SW 1271 (cell line): ENCODE measurements at regions not wholly inside any gene's neighbourhood (a gene's known extent, or its start where the extent isn't known, plus 50 kb on each side); places are given as distances from the start of the nearest gene placed in this dataset.

Experiments
- DNase-seq, 2 experiments: peaks; one replicate each; lab custom pipeline; 2025; lab: John Stamatoyannopoulos, UW

- no peak for DNase-seq
These were observed 286.5 kb downstream of the PCDH17 start for GRCh38 chr13:57918086-57918485.

- no peak for DNase-seq
These were observed 287.4 kb downstream of the PCDH17 start for GRCh38 chr13:57918913-57919312.

GRCh38 chr13:57925250-57925649, 293.7 kb downstream of the PCDH17 start:
- DNase-seq: no peak

- no peak for DNase-seq
These were observed 294.2 kb downstream of the PCDH17 start for GRCh38 chr13:57925751-57926150.

- DNase-seq: no peak
These were observed 300.5 kb downstream of the PCDH17 start for GRCh38 chr13:57932061-57932460.

GRCh38 chr13:57933606-57934005, 302.1 kb downstream of the PCDH17 start:
- DNase-seq: no peak

- DNase-seq: no peak
These were observed 304.4 kb downstream of the PCDH17 start for GRCh38 chr13:57935965-57936364.

GRCh38 chr13:57946361-57946760, 314.8 kb downstream of the PCDH17 start:
- peak in 1 of 2 experiments; percentile 19 for DNase-seq

GRCh38 chr13:57948884-57949283, 317.3 kb downstream of the PCDH17 start:
- no peak for DNase-seq

GRCh38 chr13:57969951-57970350, 338.4 kb downstream of the PCDH17 start:
- DNase-seq: no peak

GRCh38 chr13:57970404-57970803, 338.9 kb downstream of the PCDH17 start:
- no peak for DNase-seq

GRCh38 chr13:57982782-57983181, 351.2 kb downstream of the PCDH17 start:
- no peak for DNase-seq

GRCh38 chr13:57988276-57988675, 356.7 kb downstream of the PCDH17 start:
- DNase-seq: no peak

GRCh38 chr13:57991041-57991440, 359.5 kb downstream of the PCDH17 start:
- DNase-seq: no peak

GRCh38 chr13:57992416-57992815, 360.9 kb downstream of the PCDH17 start:
- DNase-seq: no peak

- DNase-seq: no peak
These were observed 365.2 kb downstream of the PCDH17 start for GRCh38 chr13:57996717-57997116.

GRCh38 chr13:58004751-58005150, 373.2 kb downstream of the PCDH17 start:
- DNase-seq: no peak

- DNase-seq: no peak
These were observed 386.5 kb downstream of the PCDH17 start for GRCh38 chr13:58018020-58018419.

GRCh38 chr13:58018865-58019264, 387.3 kb downstream of the PCDH17 start:
- no peak for DNase-seq

- DNase-seq: no peak
These were observed 392.6 kb downstream of the PCDH17 start for GRCh38 chr13:58024103-58024502.

GRCh38 chr13:58025821-58026220, 394.3 kb downstream of the PCDH17 start:
- DNase-seq: no peak

- no peak for DNase-seq
These were observed 401.3 kb downstream of the PCDH17 start for GRCh38 chr13:58032676-58033460.

GRCh38 chr13:58043971-58044370, 412.4 kb downstream of the PCDH17 start:
- no peak for DNase-seq

- no peak for DNase-seq
These were observed 417.1 kb downstream of the PCDH17 start for GRCh38 chr13:58048670-58049069.
